ENCODE measurements at regions not wholly inside any gene's neighbourhood (a gene's known extent, or its start where the extent isn't known, plus 50 kb on each side); places are given as distances from the start of the nearest gene placed in this dataset.

- no peak for TF ChIP-seq CTCF (IDR thresholded peaks at IDR 0.05)
- no peak for TF ChIP-seq POLR2A (IDR thresholded peaks at IDR 0.05)
These were observed 122.0 kb downstream of the KLF13 start for GRCh38 chr15:31448635-31448979.
